Stimulated activated effector memory CD8-positive, alpha-beta T cell treated with anti-CD3 and anti-CD28 coated beads, Interleukin-12 subunit alpha, Interleukin-12 subunit beta, amount 100 ng/mL, for 72 hours (primary cell): ENCODE measurements at regions not wholly inside any gene's neighbourhood (a gene's known extent, or its start where the extent isn't known, plus 50 kb on each side); places are given as distances from the start of the nearest gene placed in this dataset.

Experiments
- ATAC-seq: fragments of 150-1000 bp; cut with Tn5 transposase; 2 replicates; pipeline ENCODE4 v1.10.0; 2021
- DNase-seq, 2 donors: peaks; one replicate each; pipeline ENCODE4 v3.0.0; 2021 to 2022; ENCODE audit warnings: low spot score in 2 of 2
- H3K27ac Mint-ChIP-seq: one replicate; pipeline ENCODE4 v1.8.0; 2022; ENCODE audit warnings: mild to moderate bottlenecking, mixed read lengths
- H3K36me3 Mint-ChIP-seq: one replicate; pipeline ENCODE4 v1.8.0; 2022; ENCODE audit warnings: mild to moderate bottlenecking, mixed read lengths
- H3K4me1 Mint-ChIP-seq: one replicate; pipeline ENCODE4 v1.8.0; 2022; ENCODE audit warnings: mixed read lengths
- H3K4me3 Mint-ChIP-seq: one replicate; pipeline ENCODE4 v1.8.0; 2022; ENCODE audit warnings: mild to moderate bottlenecking, mixed read lengths
- H3K9me3 Mint-ChIP-seq: one replicate; pipeline ENCODE4 v1.8.0; 2022; ENCODE audit warnings: mixed read lengths

DNA sequence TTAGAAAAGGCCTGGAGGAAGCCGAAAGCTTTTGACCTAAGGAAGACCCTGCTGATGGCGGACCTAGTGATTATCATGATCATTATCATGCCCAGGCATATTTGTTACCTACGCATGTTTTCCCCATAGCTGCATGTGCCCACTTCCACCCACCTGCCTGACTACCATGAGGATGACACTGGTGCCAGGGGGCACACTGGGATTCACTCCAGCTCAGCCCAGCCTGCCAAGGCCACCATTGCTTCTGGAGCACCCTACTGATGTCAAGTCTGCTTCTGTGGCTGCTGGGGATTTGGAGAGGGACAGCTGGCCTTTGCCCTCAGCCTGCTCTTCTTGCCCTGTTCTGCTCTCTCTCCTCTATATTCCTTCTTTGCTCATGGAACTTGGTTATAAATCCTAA is 124.7 kb upstream of the NALF2 start:
- Mint-ChIP-seq H3K4me3 (no peak overlapping the region), H3K36me3 (no peaks in the 10 kb centered on the region), H3K4me1 (no peaks in the 10 kb centered on the region), H3K9me3 (peaks cover 7% of the 10 kb centered on the region), H3K27ac (no peak overlapping the region)
- DNase-seq (no peak), ATAC-seq (no peak)

DNA sequence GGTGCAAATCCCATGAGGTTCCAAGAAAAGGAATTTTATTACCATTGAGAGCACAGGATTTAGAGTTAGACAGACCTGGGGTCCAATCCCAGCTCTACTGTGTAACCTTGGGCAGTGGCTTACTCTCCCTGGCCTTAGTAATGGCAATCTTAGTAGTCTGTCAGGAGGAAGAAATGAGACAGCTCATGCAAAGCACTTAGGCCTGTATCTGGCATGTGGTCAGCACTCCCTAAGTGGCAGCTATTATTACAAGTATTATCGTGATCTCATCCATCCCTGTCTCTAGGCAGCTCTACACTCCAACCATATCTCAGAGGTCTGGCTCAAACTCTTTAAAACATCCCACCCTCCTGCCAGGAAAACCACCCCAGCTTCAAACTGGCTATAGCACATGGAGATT is 129.6 kb upstream of the NALF2 start:
- Mint-ChIP-seq H3K4me1 (no peaks in the 10 kb centered on the region), H3K9me3 (peaks cover 7% of the 10 kb centered on the region), H3K27ac (no peak overlapping the region), H3K36me3 (no peaks in the 10 kb centered on the region), H3K4me3 (no peak overlapping the region)
- ATAC-seq = no peak
- no peak for DNase-seq

DNA sequence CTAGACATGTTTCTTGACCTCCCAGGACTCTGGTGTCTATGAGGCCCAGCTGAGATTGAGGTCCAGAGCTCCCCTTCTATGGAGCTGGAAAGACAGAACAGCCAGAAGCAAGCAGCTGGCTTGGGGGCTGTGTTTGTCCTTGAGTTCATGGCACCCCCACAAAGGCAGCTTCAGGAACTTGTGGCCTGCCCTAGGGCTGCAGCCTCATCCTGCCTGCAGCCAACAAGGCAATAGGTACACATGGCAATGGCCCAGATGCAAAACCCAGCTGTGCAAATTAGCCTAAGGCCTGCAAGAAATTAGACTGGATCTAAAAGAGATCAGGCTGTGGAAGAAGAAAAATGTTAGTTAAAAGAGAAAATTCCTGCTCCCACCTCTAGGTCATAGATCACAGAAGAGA is 131.7 kb upstream of the NALF2 start:
- DNase-seq = no peak
- H3K9me3 Mint-ChIP-seq = peaks cover 7% of the 10 kb centered on the region
- no peaks in the 10 kb centered on the region for H3K36me3 Mint-ChIP-seq
- H3K4me1 Mint-ChIP-seq = no peaks in the 10 kb centered on the region
- no peak for ATAC-seq
- H3K4me3 Mint-ChIP-seq = no peak overlapping the region
- no peak overlapping the region for H3K27ac Mint-ChIP-seq

DNA sequence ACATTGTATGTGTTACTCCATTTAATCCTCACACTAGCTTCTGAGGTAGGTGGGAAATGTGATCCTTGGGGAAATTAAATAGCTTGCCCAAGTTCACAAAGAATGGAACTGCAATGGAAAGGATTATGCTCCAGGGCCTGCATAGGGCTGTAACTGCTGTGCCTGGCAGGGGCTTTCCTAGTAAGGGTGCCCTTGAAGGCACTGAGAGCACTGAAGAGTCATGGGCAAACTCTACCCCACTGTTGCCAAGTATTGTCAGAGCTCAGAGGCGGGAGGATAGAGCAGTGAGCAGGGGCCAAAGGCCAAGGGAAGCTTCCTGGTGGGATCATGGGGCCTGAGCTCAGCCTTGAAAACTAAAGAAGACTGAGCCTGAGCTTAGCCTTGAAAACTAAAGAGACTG is 133.0 kb upstream of the NALF2 start:
- ATAC-seq = no peak
- Mint-ChIP-seq H3K36me3 (no peaks in the 10 kb centered on the region), H3K27ac (no peak overlapping the region), H3K4me3 (no peak overlapping the region), H3K4me1 (no peaks in the 10 kb centered on the region), H3K9me3 (peaks cover 6% of the 10 kb centered on the region)
- DNase-seq = no peak

DNA sequence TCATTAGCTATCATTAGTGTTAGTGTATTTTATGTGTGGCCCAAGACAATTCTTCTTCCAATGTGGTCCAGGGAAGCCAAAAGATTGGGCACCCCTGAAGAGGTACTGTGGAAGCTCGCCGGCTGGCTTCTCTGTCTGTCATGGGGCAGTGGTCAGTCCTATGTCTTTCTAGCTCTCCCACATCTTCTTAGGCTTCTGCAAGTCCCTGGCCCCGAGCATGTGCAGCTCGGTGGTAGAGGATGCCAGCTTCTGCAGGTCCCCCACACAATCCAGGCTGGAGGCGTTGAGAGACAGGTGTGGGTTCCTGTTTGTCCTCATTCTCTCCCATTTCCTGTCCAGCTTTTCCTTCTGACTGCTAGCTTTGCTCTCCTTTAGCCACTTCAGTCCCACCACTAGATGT is 134.1 kb upstream of the NALF2 start:
- Mint-ChIP-seq H3K4me1 (no peaks in the 10 kb centered on the region), H3K36me3 (no peaks in the 10 kb centered on the region), H3K9me3 (no peaks in the 10 kb centered on the region), H3K27ac (no peak overlapping the region), H3K4me3 (no peak overlapping the region)
- ATAC-seq (no peak), DNase-seq (no peak)

DNA sequence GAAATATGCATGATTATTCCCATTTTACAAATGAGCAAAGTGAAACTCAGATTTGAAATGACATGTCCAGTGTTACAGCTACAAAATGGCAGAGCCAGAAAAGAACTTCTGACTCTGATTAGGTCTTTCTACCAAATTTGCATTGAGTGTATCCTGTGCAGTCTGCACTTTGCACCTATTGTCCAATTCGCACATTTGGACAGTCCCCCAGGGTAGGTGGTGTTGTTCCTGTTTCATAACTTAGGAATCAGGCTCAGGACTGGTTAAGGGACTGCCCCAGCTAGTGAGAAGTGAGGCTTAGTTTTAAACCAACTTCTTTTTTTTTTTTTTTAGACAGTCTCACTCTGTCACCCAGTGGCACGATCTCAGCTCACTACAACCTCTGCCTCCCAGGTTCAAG is 137.9 kb upstream of the NALF2 start:
- Mint-ChIP-seq H3K36me3 (no peaks in the 10 kb centered on the region), H3K27ac (no peak overlapping the region), H3K9me3 (no peaks in the 10 kb centered on the region), H3K4me1 (no peaks in the 10 kb centered on the region), H3K4me3 (no peak overlapping the region)
- ATAC-seq = no peak
- no peak for DNase-seq

DNA sequence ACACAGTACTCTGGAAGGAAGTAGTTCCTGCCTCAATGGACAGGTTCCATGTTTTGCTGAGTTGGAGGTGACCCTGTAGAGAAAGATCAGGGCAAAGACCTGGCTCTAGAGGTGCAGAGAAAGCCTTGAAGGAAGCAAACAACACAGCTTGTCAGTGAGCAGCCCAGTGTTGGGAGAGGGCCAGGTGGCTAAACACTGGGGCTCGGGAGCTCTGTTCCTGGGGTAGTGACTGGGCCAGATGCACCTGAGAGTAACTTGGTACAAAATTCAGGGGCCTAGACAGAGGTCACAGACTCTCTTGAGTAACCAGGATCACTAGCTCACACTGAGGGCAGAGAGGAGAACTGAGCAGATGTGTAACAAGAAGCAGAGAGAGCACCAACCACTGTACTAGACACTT is 138.4 kb upstream of the NALF2 start:
- no peak overlapping the region for H3K4me3 Mint-ChIP-seq
- H3K4me1 Mint-ChIP-seq = no peaks in the 10 kb centered on the region
- no peaks in the 10 kb centered on the region for H3K36me3 Mint-ChIP-seq
- DNase-seq (no peak), ATAC-seq (no peak)
- no peaks in the 10 kb centered on the region for H3K9me3 Mint-ChIP-seq
- no peak overlapping the region for H3K27ac Mint-ChIP-seq

DNA sequence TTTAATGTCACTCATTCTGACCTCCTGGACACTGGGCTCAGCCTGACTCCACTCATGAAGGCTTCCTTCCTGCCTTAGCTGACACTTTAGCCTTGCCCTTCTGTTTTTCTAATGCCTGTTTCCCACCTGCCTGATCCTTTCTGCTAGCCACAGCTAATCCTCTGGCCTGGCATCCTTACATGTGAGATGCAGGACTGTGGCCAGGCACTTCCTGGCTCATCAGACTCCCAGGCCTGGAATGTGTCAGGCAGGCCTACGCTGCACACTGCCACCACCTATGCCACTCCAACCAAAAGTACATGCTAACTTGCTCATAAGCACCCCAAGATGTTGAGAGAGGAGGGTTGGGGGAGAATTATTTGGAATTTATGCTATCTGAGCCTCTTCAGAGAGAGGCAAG is 138.8 kb upstream of the NALF2 start:
- Mint-ChIP-seq H3K36me3 (no peaks in the 10 kb centered on the region), H3K9me3 (no peaks in the 10 kb centered on the region), H3K4me1 (no peaks in the 10 kb centered on the region), H3K27ac (no peak overlapping the region), H3K4me3 (no peak overlapping the region)
- ATAC-seq (no peak), DNase-seq (no peak)

DNA sequence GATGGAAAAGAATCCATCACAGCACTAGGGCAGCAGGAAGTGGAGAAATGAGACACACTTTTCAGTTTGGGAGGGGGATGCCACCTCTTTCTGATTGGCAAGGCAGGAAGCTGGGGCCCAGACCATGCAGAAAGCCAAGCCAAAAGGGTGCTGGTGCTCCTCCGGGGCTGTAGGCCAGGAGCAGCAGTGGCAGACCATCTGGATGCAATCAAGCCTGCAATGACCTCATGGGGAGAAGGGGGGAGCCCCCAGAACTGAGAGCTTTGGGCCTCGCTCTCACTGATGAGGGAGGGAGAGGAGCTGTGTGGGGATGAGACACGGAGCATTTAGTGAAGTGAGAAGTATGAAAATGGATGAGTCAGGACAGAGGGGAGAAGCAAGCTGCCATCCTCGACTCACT is 141.3 kb upstream of the NALF2 start:
- Mint-ChIP-seq H3K36me3 (no peaks in the 10 kb centered on the region), H3K4me3 (no peak overlapping the region), H3K9me3 (no peaks in the 10 kb centered on the region), H3K27ac (no peak overlapping the region), H3K4me1 (no peaks in the 10 kb centered on the region)
- ATAC-seq (no peak), DNase-seq (no peak)

DNA sequence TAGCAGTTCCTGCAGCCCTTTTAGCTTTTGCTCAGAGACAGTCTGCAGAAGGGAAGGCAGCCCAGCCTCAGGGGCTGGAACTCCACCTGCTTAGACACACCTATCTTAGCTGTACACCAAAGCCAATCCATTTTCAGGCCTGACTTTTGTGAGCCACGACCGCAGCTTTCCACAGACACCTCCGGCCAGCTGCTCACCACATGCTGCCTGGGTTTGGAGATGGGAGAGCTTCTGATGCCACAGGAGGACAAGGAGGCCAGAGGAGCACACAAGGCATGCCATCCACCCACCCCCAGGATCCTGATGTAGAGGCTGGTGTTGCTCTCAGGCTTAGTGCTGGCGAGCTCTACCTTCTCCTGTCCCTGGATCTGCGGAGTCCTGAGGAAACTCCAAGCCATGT is 141.8 kb upstream of the NALF2 start:
- DNase-seq = no peak
- H3K36me3 Mint-ChIP-seq = no peaks in the 10 kb centered on the region
- H3K9me3 Mint-ChIP-seq = no peaks in the 10 kb centered on the region
- no peaks in the 10 kb centered on the region for H3K4me1 Mint-ChIP-seq
- H3K27ac Mint-ChIP-seq = no peak overlapping the region
- ATAC-seq = no peak
- no peak overlapping the region for H3K4me3 Mint-ChIP-seq

DNA sequence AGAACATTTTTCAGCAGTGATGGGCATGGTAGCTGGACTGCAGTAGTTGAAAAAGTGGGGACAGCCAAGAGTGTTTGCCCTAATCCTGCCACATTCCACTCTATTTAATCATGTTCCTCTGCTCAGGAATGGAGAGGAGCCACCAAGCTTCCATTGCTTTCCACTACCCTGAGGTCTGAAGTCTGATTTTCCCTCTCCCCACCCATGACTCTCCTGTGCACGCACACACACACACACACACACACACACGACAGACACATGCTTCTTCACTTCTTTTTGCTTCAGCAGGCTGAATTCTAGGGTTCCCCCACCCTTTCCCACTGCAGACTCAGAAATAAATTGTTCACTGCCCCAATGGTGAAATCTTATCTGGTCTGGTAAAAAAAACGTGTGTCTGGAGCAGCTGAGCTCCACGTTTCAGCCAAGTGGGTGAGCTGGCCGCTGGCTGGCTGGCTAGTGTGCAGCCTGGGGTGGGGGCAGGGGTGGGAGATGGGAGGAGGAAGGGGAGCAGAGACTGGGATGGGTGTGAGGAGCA is 142.7 kb upstream of the NALF2 start:
- Mint-ChIP-seq H3K36me3 (no peaks in the 10 kb centered on the region), H3K4me3 (no peak overlapping the region), H3K27ac (no peak overlapping the region), H3K9me3 (no peaks in the 10 kb centered on the region), H3K4me1 (no peaks in the 10 kb centered on the region)
- DNase-seq (no peak), ATAC-seq (no peak)

DNA sequence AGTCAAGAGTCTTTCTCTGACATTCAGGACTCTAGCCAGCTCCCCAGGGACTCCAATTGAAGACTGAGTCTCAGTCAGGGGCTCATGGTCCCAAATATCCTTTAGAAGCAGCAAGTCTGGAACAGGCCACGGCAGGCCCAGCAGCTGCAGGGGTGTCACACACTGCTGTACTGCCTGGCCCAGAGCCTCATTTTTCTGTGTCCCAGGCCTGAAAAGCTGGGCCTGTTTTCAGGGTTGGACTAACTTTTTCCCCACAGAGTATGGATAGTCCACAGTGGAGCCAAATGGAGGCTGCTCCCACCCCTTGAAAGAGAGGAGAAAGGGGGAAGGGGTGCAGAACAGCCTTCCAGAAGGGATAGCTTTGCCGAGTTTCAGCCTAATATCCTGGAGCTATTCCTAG is 146.8 kb upstream of the NALF2 start:
- no peak for DNase-seq
- Mint-ChIP-seq H3K4me1 (no peaks in the 10 kb centered on the region), H3K9me3 (peaks cover 5% of the 10 kb centered on the region), H3K27ac (no peak overlapping the region), H3K36me3 (no peaks in the 10 kb centered on the region), H3K4me3 (no peak overlapping the region)
- no peak for ATAC-seq

DNA sequence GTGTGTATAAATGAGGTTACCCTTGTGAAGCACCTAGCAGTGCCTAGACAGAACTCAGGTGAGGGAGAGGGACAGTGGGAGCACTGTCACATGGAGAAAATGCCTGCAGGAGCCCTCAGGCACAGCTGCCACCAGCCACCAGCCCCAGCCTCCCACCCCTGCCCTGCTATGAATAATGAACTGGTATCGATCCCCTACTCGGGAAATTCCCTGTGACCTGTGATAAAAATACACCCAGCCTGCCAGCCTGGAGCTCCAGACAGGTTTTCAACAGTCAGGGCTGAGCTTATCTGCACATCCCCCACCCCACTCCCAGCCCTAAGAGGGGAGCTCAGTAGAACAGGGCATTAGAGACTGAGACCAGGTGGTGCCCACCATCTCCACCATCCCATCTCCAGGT is 159.6 kb upstream of the PJA1 start:
- ATAC-seq (no peak), DNase-seq (no peak)
- H3K4me1 Mint-ChIP-seq = no peaks in the 10 kb centered on the region
- no peak overlapping the region for H3K4me3 Mint-ChIP-seq
- H3K27ac Mint-ChIP-seq = no peak overlapping the region
- no peaks in the 10 kb centered on the region for H3K36me3 Mint-ChIP-seq
- no peaks in the 10 kb centered on the region for H3K9me3 Mint-ChIP-seq

DNA sequence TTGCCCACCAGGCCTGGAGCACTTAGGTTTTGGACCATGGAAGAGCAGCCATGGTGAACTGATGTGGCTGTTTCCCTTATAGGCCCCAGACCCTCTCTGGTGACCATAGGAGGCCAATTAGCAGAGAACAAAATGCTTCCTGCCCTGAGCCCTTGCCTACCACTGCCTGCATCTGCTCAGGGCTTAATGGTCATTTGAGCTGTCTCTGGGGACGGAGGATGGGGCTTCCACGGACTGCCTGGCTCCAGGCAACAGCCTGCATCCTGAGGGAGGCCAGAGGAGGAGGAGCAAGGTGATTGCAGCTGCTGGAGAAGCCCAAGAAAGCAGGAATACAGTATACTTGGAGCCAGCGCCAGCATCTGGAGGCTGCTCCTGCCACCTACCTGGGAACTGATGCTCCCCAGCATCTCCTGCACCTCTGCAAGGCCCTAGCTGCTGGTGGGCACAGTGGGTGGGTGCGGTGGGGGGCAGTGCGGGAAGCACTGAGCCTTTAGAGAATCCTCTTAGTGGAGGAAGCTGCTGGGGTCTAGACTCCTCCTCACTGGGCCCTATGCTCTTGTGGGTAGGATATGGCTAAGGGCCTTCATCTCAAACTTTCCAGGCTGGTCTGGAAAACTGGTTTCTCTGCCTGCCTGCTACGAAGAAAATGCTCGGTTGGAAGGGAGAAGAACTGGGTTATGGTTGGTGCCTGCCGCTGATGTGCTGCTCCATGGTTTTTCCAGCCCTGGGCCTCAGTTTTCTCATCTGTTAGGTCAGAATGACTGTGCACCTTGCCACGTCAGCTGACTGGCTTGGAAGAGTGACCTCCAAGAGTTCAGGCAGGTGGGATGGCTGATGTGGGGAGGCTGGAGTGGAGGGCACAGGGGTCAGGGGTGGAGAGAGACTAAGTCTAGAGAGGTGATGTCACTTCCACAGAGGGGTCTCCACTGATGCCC is 158.8 kb upstream of the PJA1 start:
- Mint-ChIP-seq H3K4me1 (no peaks in the 10 kb centered on the region), H3K36me3 (no peaks in the 10 kb centered on the region), H3K9me3 (no peaks in the 10 kb centered on the region)

DNA sequence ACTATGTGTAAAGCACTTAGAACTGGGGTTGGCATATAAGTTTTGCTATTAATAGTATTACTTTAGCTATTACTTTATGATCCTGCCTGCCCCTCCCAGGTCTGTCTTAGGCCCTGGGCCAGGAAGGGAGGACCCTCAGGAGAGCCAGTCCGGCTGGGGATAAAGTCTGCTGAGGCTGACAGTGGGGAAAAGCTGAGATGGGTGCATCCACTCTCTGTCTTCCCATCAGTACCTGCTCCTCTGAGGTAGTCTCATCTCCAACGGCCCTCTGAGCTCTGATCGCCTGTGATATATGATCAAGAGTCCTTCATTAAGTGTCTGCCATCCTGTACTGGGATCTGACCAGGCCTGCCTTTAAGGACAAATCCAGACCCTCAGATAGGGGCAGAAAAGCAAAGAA is 156.5 kb upstream of the PJA1 start:
- Mint-ChIP-seq H3K27ac (no peak overlapping the region), H3K4me3 (no peak overlapping the region), H3K36me3 (no peaks in the 10 kb centered on the region), H3K9me3 (no peaks in the 10 kb centered on the region), H3K4me1 (no peaks in the 10 kb centered on the region)
- DNase-seq (no peak), ATAC-seq (no peak)

More for the DNA sequence above, 158.8 kb upstream of the PJA1 start:
- Mint-ChIP-seq H3K4me3 (no peak overlapping the region), H3K27ac (no peak overlapping the region)
- ATAC-seq (no peak), DNase-seq (no peak)

DNA sequence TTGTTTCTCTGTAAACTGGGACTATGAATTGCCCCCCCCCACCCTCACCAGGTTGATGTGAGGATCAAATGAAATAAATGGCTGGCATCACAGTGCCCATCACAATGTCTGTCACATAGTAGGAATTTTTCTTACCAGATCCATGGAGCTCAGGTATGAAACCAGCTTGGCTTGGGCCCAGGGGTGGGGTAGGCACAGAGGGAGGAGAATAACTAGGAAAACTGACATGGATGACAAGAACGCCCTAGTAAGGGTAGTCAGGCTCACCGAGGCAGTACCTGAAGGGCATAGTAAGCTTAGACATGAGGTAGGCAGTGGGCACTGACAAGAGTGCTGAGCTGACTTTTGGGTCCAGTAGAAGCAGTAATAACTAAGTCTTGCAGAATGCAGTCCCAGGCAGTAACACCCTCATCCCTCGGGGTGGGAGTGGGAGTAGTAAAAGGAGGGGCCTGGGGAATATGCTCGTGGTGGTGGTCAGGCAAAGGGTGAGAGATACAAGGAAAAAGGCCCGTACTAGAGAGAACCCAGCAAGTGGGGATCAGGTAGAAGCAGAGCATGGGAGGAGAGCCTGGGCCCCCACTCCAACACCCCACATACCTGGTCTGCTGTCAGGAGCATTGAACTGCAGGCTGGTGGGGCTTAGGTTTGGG is 155.9 kb upstream of the PJA1 start:
- no peak overlapping the region for H3K4me3 Mint-ChIP-seq
- DNase-seq = no peak
- no peaks in the 10 kb centered on the region for H3K9me3 Mint-ChIP-seq
- ATAC-seq = no peak
- no peaks in the 10 kb centered on the region for H3K36me3 Mint-ChIP-seq
- H3K27ac Mint-ChIP-seq = no peak overlapping the region
- H3K4me1 Mint-ChIP-seq = no peaks in the 10 kb centered on the region
